ENCODE measurements at regions not wholly inside any gene's neighbourhood (a gene's known extent, or its start where the extent isn't known, plus 50 kb on each side); places are given as distances from the start of the nearest gene placed in this dataset.

GRCh38 chr4:171025343-171025742 lies 787.9 kb upstream of the GALNTL6 start:
- Histone ChIP-seq H3K27me3 (replicated peaks in 1 of 4; ENCODE audit: control extremely low read depth in 1 of 4, control insufficient read depth in 3 of 4, insufficient read depth in 4 of 4, low read length in 3 of 4) (no peaks in the 10 kb centered on the region), H4K20me1 (ENCODE audit: control insufficient read depth, insufficient read depth, low read length, poor library complexity, severe bottlenecking) (no peaks in the 10 kb centered on the region), H3K9ac (ENCODE audit: low read length) (no peak overlapping the region), H3K79me2 (ENCODE audit: control insufficient read depth, insufficient read depth, low read length) (no peaks in the 10 kb centered on the region), H3K27ac (ENCODE audit: low read length in 2 of 2) (no peak overlapping the region), H3K4me1 (ENCODE audit: control insufficient read depth in 2 of 2, insufficient read depth in 2 of 2, low read length in 2 of 2) (no peaks in the 10 kb centered on the region), H3K4me2 (replicated peaks; ENCODE audit: low read depth, low read length, poor library complexity, severe bottlenecking) (no peak overlapping the region), H3K9me3 (ENCODE audit: control extremely low read depth in 1 of 3, control insufficient read depth in 2 of 3, insufficient read depth in 1 of 3, low read length in 2 of 3) (no peaks in the 10 kb centered on the region), H3K4me3 (ENCODE audit: control extremely low read depth in 1 of 5, extremely low read depth in 1 of 5, insufficient read depth in 1 of 5, low read depth in 2 of 5, low read length in 4 of 5) (no peak overlapping the region), H3K36me3 (replicated peaks in 1 of 2; ENCODE audit: control extremely low read depth in 1 of 2, control insufficient read depth in 1 of 2, extremely low read depth in 1 of 2, insufficient read depth in 2 of 2, low read length in 1 of 2) (no peaks in the 10 kb centered on the region), H2AFZ (ENCODE audit: insufficient read depth, low read depth, low read length, poor library complexity, severe bottlenecking) (peak overlapping the region; percentile 8)
- Mint-ChIP-seq H3K4me3 (no peak overlapping the region), H3K27me3 (no peaks in the 10 kb centered on the region), H3K27ac (no peak overlapping the region), H3K9me3 (ENCODE audit: insufficient read depth) (no peaks in the 10 kb centered on the region), H3K4me1 (peaks cover 4% of the 10 kb centered on the region)
- intact Hi-C loops (cut with micrococcal nuclease), result no loop called here
- DNase-seq (no peak), ATAC-seq (ENCODE audit: low read depth) (no peak)
- ChIA-PET CTCF (no interaction called here), POLR2A (no interaction called here)
- TF ChIP-seq EZH2 (IDR thresholded peaks at IDR 0.05; ENCODE audit: borderline replicate concordance, insufficient read depth, low read depth, low read length, poor library complexity, severe bottlenecking), result no peak
- no peak for TF ChIP-seq CTCF (IDR thresholded peaks at IDR 0.05)
- 0% methylated on average over 1 of the region's 2 CpGs for WGBS (ENCODE audit: insufficient coverage)

GRCh38 chr4:171024720-171025303 lies 788.4 kb upstream of the GALNTL6 start:
- Histone ChIP-seq H3K4me1 (ENCODE audit: control insufficient read depth in 2 of 2, insufficient read depth in 2 of 2, low read length in 2 of 2) (no peaks in the 10 kb centered on the region), H3K36me3 (replicated peaks in 1 of 2; ENCODE audit: control extremely low read depth in 1 of 2, control insufficient read depth in 1 of 2, extremely low read depth in 1 of 2, insufficient read depth in 2 of 2, low read length in 1 of 2) (no peaks in the 10 kb centered on the region), H2AFZ (ENCODE audit: insufficient read depth, low read depth, low read length, poor library complexity, severe bottlenecking) (peak overlapping the region; percentile 8), H3K9ac (ENCODE audit: low read length) (no peak overlapping the region), H4K20me1 (ENCODE audit: control insufficient read depth, insufficient read depth, low read length, poor library complexity, severe bottlenecking) (no peaks in the 10 kb centered on the region), H3K9me3 (ENCODE audit: control extremely low read depth in 1 of 3, control insufficient read depth in 2 of 3, insufficient read depth in 1 of 3, low read length in 2 of 3) (no peaks in the 10 kb centered on the region), H3K4me2 (replicated peaks; ENCODE audit: low read depth, low read length, poor library complexity, severe bottlenecking) (no peak overlapping the region), H3K4me3 (ENCODE audit: control extremely low read depth in 1 of 5, extremely low read depth in 1 of 5, insufficient read depth in 1 of 5, low read depth in 2 of 5, low read length in 4 of 5) (no peak overlapping the region), H3K27ac (ENCODE audit: low read length in 2 of 2) (no peak overlapping the region), H3K79me2 (ENCODE audit: control insufficient read depth, insufficient read depth, low read length) (no peaks in the 10 kb centered on the region), H3K27me3 (replicated peaks in 1 of 4; ENCODE audit: control extremely low read depth in 1 of 4, control insufficient read depth in 3 of 4, insufficient read depth in 4 of 4, low read length in 3 of 4) (no peaks in the 10 kb centered on the region)
- ATAC-seq (ENCODE audit: low read depth) (no peak), DNase-seq (no peak)
- Mint-ChIP-seq H3K4me3 (no peak overlapping the region), H3K27me3 (no peaks in the 10 kb centered on the region), H3K27ac (no peak overlapping the region), H3K9me3 (ENCODE audit: insufficient read depth) (no peaks in the 10 kb centered on the region), H3K4me1 (peaks cover 4% of the 10 kb centered on the region)
- intact Hi-C loops (cut with micrococcal nuclease), result no loop called here
- 40% methylated on average over 1 of the region's 4 CpGs for WGBS (ENCODE audit: insufficient coverage)
- CTCF ChIA-PET, result no interaction called here
- POLR2A ChIA-PET, result no interaction called here
- TF ChIP-seq EZH2 (IDR thresholded peaks at IDR 0.05; ENCODE audit: borderline replicate concordance, insufficient read depth, low read depth, low read length, poor library complexity, severe bottlenecking), result no peak
- TF ChIP-seq CTCF (IDR thresholded peaks at IDR 0.05), result no peak
